Transverse colon (tissue), 4 donors: ENCODE measurements at regions not wholly inside any gene's neighbourhood (a gene's known extent, or its start where the extent isn't known, plus 50 kb on each side); places are given as distances from the start of the nearest gene placed in this dataset.

ENCODE experiments used
- DNase-seq: peaks from one replicate; pipeline ENCODE4 v3.0.0-alpha.2; 2019
- H3K27ac ChIP-seq, 4 donors: fragments of 200-600 bp; sonication (generic); 2 replicates each; pipeline ENCODE4 v1.5.1; 2016 to 2018; ENCODE audit warnings: inconsistent platforms in 4 of 4
- H3K27me3 ChIP-seq: fragments of 200-600 bp; sonication (generic); 2 replicates; pipeline ENCODE4 v1.5.1; 2017; ENCODE audit warnings: inconsistent platforms
- H3K36me3 ChIP-seq, 4 donors: fragments of 200-600 bp; sonication (generic); 2 replicates each; pipeline ENCODE4 v1.5.1; 2017 to 2019; ENCODE audit warnings: inconsistent platforms in 4 of 4
- H3K4me1 ChIP-seq, 4 donors: fragments of 200-600 bp; sonication (generic); 2 replicates each; pipeline ENCODE4 v1.5.1; 2017 to 2020; ENCODE audit warnings: inconsistent platforms in 4 of 4
- H3K4me3 ChIP-seq, 4 donors: fragments of 200-600 bp; sonication (generic); 1 replicate in 1 of 4; 2 replicates in 3 of 4; pipeline versions ENCODE4 v1.5.1 to v1.6.1; 2017 to 2019; ENCODE audit warnings: inconsistent platforms in 4 of 4
- H3K9me3 ChIP-seq, 2 donors: fragments of 200-600 bp; sonication (generic); 2 replicates each; pipeline ENCODE4 v1.5.1; 2017 to 2019; ENCODE audit warnings: inconsistent platforms in 2 of 2
- CTCF ChIP-seq, 5 experiments: fragments of 200-600 bp in 3 of 5; fragments of 450-650 bp in 2 of 5; sonication (generic) in 3 of 5; IDR thresholded peaks; 1 replicate in 2 of 5; 2 replicates in 3 of 5; pipeline ENCODE4 v1.5.1; 2016 to 2017; ENCODE audit warnings: antibody characterized with exemption in 5 of 5, inconsistent platforms in 3 of 5, mild to moderate bottlenecking in 2 of 5, moderate library complexity in 1 of 5
- EP300 ChIP-seq: sonication (generic); formaldehyde crosslinking; IDR thresholded peaks from one replicate; pipeline ENCODE4 v1.6.1; 2017; ENCODE audit warnings: antibody characterized with exemption, low read depth
- POLR2A ChIP-seq: fragments of 450-650 bp; IDR thresholded peaks from one replicate; pipeline ENCODE4 v1.6.1; 2016; ENCODE audit warnings: antibody characterized with exemption, mild to moderate bottlenecking, moderate library complexity
- POLR2AphosphoS5 ChIP-seq, 3 donors: sonication (generic); formaldehyde crosslinking; IDR thresholded peaks; one replicate each; pipeline ENCODE4 v1.6.1; 2016; ENCODE audit warnings: antibody characterized with exemption in 3 of 3
- WGBS, 2 donors: methylation state at CpG; one replicate each; pipeline ENCODE4 v1.1.5; 2018; ENCODE audit warnings: low coverage in 1 of 2; 5-methylcytosine and 5-hydroxymethylcytosine counted together
- in situ Hi-C, 4 donors: fragments of 200-750 bp; cut with MboI; loops; one replicate each; pipeline versions ENCODE4 v1.15.0 to v1.15.1; 2017; ENCODE audit warnings: low sequenced_read_pairs in 3 of 4, low pct_ligation_motif_present in 1 of 4, low pct_unique_long_range_greater_than_20kb in 1 of 4
- intact Hi-C: fragments of 100-400 bp; cut with DNase I; formaldehyde crosslinking; loops from one replicate; pipeline ENCODE4 v1.15.1; 2023; ENCODE audit warnings: low total_unique reads

- intact Hi-C loops (no loop called here), in situ Hi-C loops (no loop called here)
- no peaks in the 10 kb centered on the region for H3K4me1 ChIP-seq
- no peaks in the 10 kb centered on the region for H3K9me3 ChIP-seq
- WGBS, 2 donors, result 43 to 62% methylated on average over 1 of the region's 1 CpG
- no peak overlapping the region for H3K4me3 ChIP-seq
- no peak for DNase-seq
- no peaks in the 10 kb centered on the region for H3K36me3 ChIP-seq
- TF ChIP-seq EP300, result no peak
- no peak for TF ChIP-seq CTCF (IDR thresholded peaks at IDR 0.05)
- no peak for TF ChIP-seq POLR2A
- no peak for TF ChIP-seq POLR2AphosphoS5 (IDR thresholded peaks at IDR 0.05)
- no peak overlapping the region for H3K27ac ChIP-seq
- no peaks in the 10 kb centered on the region for H3K27me3 ChIP-seq
Observed at GRCh38 chr11:24289301-24289700, 207.6 kb upstream of the LUZP2 start.

GRCh38 chr11:24293964-24294363 is 202.9 kb upstream of the LUZP2 start:
- no peaks in the 10 kb centered on the region for H3K27me3 ChIP-seq
- in situ Hi-C loops, result no loop called here
- intact Hi-C loops, result no loop called here
- WGBS, 2 donors, result 75 to 92% methylated on average over 1 to 3 of the region's 3 CpGs
- no peak for DNase-seq
- H3K4me3 ChIP-seq, result no peak overlapping the region
- H3K9me3 ChIP-seq, result no peaks in the 10 kb centered on the region
- H3K4me1 ChIP-seq, result no peaks in the 10 kb centered on the region
- H3K36me3 ChIP-seq, result no peaks in the 10 kb centered on the region
- H3K27ac ChIP-seq, result no peak overlapping the region
- TF ChIP-seq POLR2A (no peak), POLR2AphosphoS5 (IDR thresholded peaks at IDR 0.05) (no peak), CTCF (IDR thresholded peaks at IDR 0.05) (no peak), EP300 (no peak)

- Histone ChIP-seq H3K4me3 (no peak overlapping the region), H3K36me3 (no peaks in the 10 kb centered on the region), H3K27me3 (no peaks in the 10 kb centered on the region), H3K27ac (no peak overlapping the region), H3K4me1 (no peaks in the 10 kb centered on the region), H3K9me3 (no peaks in the 10 kb centered on the region)
- DNase-seq, result no peak
- in situ Hi-C loops (no loop called here), intact Hi-C loops (no loop called here)
- no peak for TF ChIP-seq CTCF (IDR thresholded peaks at IDR 0.05)
- TF ChIP-seq POLR2AphosphoS5 (IDR thresholded peaks at IDR 0.05), result no peak
- no peak for TF ChIP-seq POLR2A
- TF ChIP-seq EP300, result no peak
- 27 to 31% methylated on average over 2 of the region's 2 CpGs for WGBS, 2 donors
Observed at GRCh38 chr11:24295360-24295759, 201.5 kb upstream of the LUZP2 start.

- in situ Hi-C loops (no loop called here), intact Hi-C loops (no loop called here)
- Histone ChIP-seq H3K36me3 (no peaks in the 10 kb centered on the region), H3K4me3 (no peak overlapping the region), H3K9me3 (no peaks in the 10 kb centered on the region), H3K27ac (no peak overlapping the region), H3K27me3 (no peaks in the 10 kb centered on the region), H3K4me1 (no peaks in the 10 kb centered on the region)
- no peak for DNase-seq
- TF ChIP-seq POLR2A (no peak), POLR2AphosphoS5 (IDR thresholded peaks at IDR 0.05) (no peak), EP300 (no peak), CTCF (IDR thresholded peaks at IDR 0.05) (no peak)
- 86 to 97% methylated on average over 2 of the region's 2 CpGs for WGBS, 2 donors
Observed at GRCh38 chr11:24297461-24297860, 199.4 kb upstream of the LUZP2 start.
